ENCODE measurements at regions not wholly inside any gene's neighbourhood (a gene's known extent, or its start where the extent isn't known, plus 50 kb on each side); places are given as distances from the start of the nearest gene placed in this dataset.
"Not testable (repeated sequence)": the region's sequence is repeated elsewhere in the genome, so short reads cannot be mapped to it uniquely, and the experiment has no call there.

DNA sequence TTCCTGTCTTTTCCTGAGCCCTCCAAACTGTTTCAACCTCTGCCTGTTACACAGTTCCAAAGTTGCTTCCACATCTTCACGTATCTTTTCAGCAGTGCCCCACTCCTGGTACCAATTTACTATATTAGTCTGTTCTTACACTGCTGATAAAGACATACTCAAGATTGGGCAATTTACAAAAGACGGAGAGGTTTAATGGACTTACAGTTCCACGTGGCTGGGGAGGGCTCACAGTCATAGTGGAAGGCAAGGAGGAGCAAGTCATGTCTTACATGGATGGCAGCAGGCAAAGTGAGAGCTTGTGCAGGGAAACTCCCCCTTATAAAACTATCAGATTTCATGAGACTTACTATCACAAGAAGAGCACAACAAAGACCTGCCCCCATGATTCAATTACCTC lies 57.3 kb upstream of the NAMPT start:
- not testable (repeated sequence) for H3K9me3 ChIP-seq (ENCODE audit: control insufficient read depth in 2 of 2, low read length in 2 of 2); H3K9ac ChIP-seq (ENCODE audit: low read depth in 1 of 2, low read length in 2 of 2); H3K4me1 ChIP-seq (ENCODE audit: control insufficient read depth in 2 of 2, insufficient read depth in 2 of 2, low read length in 2 of 2); H3K4me3 ChIP-seq (ENCODE audit: low read length in 2 of 2); H3K27me3 ChIP-seq (ENCODE audit: control insufficient read depth in 2 of 2, insufficient read depth in 2 of 2, low read length in 2 of 2); H3K36me3 ChIP-seq (ENCODE audit: control insufficient read depth in 2 of 2, insufficient read depth in 2 of 2, low read length in 2 of 2); H3K27ac ChIP-seq (ENCODE audit: low read depth in 2 of 2, low read length in 2 of 2)

DNA sequence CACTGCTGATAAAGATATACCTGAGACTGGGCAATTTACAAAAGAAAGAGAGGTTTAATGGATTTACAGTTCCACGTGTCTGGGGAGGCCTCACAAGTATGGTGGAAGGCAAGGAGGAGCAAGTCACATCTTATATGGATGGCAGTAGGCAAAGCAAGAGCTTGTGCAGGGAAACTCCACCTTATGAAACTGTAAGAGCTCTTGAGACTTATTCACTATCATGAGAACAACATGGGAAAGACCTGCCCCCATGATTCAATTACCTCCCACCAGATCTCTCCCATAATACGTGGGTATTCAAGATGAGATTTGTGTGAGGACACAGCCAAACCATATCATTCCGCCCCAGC lies 55.4 kb upstream of the NAMPT start:
- not testable (repeated sequence) for H3K4me3 ChIP-seq (ENCODE audit: low read length in 2 of 2); H3K9me3 ChIP-seq (ENCODE audit: control insufficient read depth in 2 of 2, low read length in 2 of 2); H3K27ac ChIP-seq (ENCODE audit: low read depth in 2 of 2, low read length in 2 of 2); H3K9ac ChIP-seq (ENCODE audit: low read depth in 1 of 2, low read length in 2 of 2); H3K27me3 ChIP-seq (ENCODE audit: control insufficient read depth in 2 of 2, insufficient read depth in 2 of 2, low read length in 2 of 2); H3K36me3 ChIP-seq (ENCODE audit: control insufficient read depth in 2 of 2, insufficient read depth in 2 of 2, low read length in 2 of 2); H3K4me1 ChIP-seq (ENCODE audit: control insufficient read depth in 2 of 2, insufficient read depth in 2 of 2, low read length in 2 of 2)

DNA sequence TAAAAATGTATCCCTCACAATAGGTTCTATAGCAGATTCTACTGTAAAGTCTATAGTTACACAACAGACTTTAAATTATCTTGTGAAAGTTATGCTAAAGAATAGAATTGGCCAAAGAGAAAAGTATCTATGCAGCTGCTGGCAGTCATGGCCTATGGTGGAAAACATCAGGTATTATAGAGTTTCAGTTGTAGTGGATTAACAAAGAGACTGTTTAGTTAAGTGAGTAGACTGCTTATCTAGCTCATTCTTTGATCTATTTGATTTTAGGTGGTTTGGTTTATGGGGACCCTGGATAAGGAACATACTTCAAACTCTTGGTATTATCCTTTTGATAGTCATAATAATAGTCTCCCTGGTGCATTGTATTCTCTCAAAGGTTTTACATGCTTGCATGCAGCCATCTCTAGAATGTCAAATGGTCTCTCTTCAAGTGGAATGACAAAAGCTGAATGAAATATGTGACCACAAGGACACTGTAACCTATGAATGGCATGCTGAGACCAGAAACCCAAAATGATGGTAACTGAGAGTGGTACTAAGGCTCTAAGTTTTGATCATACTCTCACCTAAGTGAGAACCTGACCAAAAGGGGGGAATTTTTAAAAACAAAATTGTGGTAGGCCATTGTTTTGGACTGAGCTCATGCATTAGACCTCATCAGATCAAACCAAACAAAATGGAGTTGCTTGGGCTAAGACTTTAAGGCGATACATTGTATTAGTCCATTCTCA lies 54.9 kb upstream of the NAMPT start:
- H3K27me3 ChIP-seq (ENCODE audit: control insufficient read depth in 2 of 2, insufficient read depth in 2 of 2, low read length in 2 of 2), result no peaks in the 10 kb centered on the region
- H3K4me1 ChIP-seq (ENCODE audit: control insufficient read depth in 2 of 2, insufficient read depth in 2 of 2, low read length in 2 of 2), result no peaks in the 10 kb centered on the region
- H3K36me3 ChIP-seq (ENCODE audit: control insufficient read depth in 2 of 2, insufficient read depth in 2 of 2, low read length in 2 of 2), result no peaks in the 10 kb centered on the region
- H3K9ac ChIP-seq (ENCODE audit: low read depth in 1 of 2, low read length in 2 of 2), result no peak overlapping the region
- no peak overlapping the region for H3K4me3 ChIP-seq (ENCODE audit: low read length in 2 of 2)
- H3K9me3 ChIP-seq (ENCODE audit: control insufficient read depth in 2 of 2, low read length in 2 of 2), result peaks cover 0 to 3% of the 10 kb centered on the region in 2 donors
- H3K27ac ChIP-seq (ENCODE audit: low read depth in 2 of 2, low read length in 2 of 2), result no peak overlapping the region

DNA sequence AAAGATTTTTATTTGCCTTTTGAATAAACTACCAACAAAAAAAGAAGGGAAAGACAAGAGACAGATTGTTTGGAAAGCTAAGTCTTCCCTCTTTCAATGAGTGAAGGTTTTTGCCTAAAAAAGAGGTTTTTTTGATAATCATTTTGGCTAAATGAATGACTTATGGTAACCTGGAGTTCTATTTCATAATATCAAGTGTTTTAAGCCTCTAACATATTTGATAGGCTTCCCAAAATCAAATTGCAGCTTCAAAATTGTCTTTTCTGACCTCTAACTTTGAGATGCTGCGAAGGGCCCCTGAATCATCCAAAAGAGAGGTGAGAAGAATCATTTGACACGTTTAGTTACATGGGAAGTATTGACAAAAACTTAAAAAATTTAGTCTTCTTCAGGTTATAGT lies 53.0 kb upstream of the NAMPT start:
- no peaks in the 10 kb centered on the region for H3K4me1 ChIP-seq (ENCODE audit: control insufficient read depth in 2 of 2, insufficient read depth in 2 of 2, low read length in 2 of 2)
- no peak overlapping the region for H3K27ac ChIP-seq (ENCODE audit: low read depth in 2 of 2, low read length in 2 of 2)
- no peak overlapping the region for H3K9ac ChIP-seq (ENCODE audit: low read depth in 1 of 2, low read length in 2 of 2)
- no peak overlapping the region for H3K4me3 ChIP-seq (ENCODE audit: low read length in 2 of 2)
- H3K9me3 ChIP-seq (ENCODE audit: control insufficient read depth in 2 of 2, low read length in 2 of 2), result peaks cover 0 to 3% of the 10 kb centered on the region in 2 donors
- H3K27me3 ChIP-seq (ENCODE audit: control insufficient read depth in 2 of 2, insufficient read depth in 2 of 2, low read length in 2 of 2), result no peaks in the 10 kb centered on the region
- H3K36me3 ChIP-seq (ENCODE audit: control insufficient read depth in 2 of 2, insufficient read depth in 2 of 2, low read length in 2 of 2), result no peaks in the 10 kb centered on the region

DNA sequence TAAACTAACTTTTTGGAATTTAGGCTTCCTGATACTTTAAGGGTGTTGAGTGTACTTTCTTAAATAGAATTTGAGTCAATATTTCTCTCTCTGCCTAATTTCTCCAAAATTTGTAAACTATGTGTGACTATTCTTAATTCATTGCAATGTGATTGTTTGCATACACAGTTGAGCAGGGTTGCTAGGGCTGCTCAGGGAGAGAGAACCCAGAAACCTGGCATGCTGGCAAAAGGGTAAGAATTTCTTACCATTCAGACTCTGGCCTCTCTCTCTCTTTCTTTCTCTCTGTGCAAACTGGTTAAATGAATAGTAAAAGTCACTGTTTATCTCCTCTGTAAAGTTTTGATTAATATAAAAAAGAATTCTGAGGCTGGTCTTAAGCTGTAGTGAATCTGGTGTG lies 51.0 kb upstream of the NAMPT start:
- no peaks in the 10 kb centered on the region for H3K36me3 ChIP-seq (ENCODE audit: control insufficient read depth in 2 of 2, insufficient read depth in 2 of 2, low read length in 2 of 2)
- H3K4me3 ChIP-seq (ENCODE audit: low read length in 2 of 2), result no peak overlapping the region
- H3K9ac ChIP-seq (ENCODE audit: low read depth in 1 of 2, low read length in 2 of 2), result no peak overlapping the region
- H3K9me3 ChIP-seq (ENCODE audit: control insufficient read depth in 2 of 2, low read length in 2 of 2), result no peaks in the 10 kb centered on the region
- no peak overlapping the region for H3K27ac ChIP-seq (ENCODE audit: low read depth in 2 of 2, low read length in 2 of 2)
- no peaks in the 10 kb centered on the region for H3K4me1 ChIP-seq (ENCODE audit: control insufficient read depth in 2 of 2, insufficient read depth in 2 of 2, low read length in 2 of 2)
- no peaks in the 10 kb centered on the region for H3K27me3 ChIP-seq (ENCODE audit: control insufficient read depth in 2 of 2, insufficient read depth in 2 of 2, low read length in 2 of 2)

All from mucosa of rectum (tissue), 2 donors.